ENCODE measurements at regions not wholly inside any gene's neighbourhood (a gene's known extent, or its start where the extent isn't known, plus 50 kb on each side); places are given as distances from the start of the nearest gene placed in this dataset.
"Not testable (repeated sequence)": the region's sequence is repeated elsewhere in the genome, so short reads cannot be mapped to it uniquely, and the experiment has no call there.

DNA sequence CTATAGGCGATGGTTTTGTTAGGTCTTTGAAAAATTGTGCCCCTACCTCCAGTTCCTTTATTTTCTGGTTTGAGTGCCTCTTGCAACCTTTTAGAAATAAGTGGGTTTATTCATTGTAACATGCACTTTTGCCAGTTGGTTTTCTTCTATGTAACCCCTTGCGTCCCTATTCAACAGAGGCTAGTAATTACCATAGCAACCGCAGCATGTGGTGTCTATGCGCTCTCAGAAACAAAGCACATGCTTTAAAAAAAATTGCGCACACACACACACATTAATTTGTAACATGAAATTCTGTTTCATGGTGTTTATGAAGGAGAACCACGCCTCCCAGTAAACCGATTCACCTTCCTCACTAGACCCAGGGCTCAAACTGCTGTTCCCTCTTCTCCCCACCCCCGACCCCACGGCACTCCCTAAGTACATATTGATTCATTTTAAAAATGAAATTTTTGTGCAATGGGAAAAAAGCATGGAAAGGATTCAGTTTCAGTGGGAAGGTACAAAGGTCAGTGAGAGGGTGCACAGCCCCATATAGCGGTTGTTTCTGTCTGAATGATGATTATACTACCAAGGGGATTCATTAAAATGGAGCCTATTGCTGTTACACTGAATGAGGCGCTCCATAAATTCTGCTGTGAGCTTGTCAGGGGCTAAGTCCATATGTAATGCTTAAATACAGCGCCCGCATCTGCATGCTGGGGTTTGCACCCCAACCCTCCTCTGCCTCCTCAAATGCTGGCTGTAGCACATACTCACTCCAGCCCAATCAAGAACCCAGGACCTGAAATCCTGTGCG, 206.9 kb downstream of the ICOS start:
- no peak for DNase-seq (ENCODE audit: low read depth)

DNA sequence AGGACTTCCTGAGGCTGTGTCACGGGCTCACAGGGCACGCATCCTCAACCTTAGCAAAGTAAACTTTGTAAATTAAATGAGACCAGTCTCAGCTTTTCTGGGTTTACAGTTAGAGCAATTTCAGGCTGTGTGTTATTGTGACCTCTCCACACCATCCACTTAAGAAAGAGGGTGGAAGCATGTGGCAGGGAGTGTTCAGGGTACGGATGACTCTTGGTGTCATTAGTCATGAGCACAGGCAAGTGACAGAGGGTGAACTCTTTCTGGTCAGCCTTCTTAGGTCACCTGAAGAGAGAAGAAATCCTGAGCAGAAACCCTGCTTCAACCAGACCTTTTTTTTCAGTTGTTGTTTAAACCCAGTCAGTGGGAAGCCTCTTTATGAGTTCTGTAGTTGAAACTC, 207.9 kb downstream of the ICOS start:
- DNase-seq (ENCODE audit: low read depth) = no peak

DNA sequence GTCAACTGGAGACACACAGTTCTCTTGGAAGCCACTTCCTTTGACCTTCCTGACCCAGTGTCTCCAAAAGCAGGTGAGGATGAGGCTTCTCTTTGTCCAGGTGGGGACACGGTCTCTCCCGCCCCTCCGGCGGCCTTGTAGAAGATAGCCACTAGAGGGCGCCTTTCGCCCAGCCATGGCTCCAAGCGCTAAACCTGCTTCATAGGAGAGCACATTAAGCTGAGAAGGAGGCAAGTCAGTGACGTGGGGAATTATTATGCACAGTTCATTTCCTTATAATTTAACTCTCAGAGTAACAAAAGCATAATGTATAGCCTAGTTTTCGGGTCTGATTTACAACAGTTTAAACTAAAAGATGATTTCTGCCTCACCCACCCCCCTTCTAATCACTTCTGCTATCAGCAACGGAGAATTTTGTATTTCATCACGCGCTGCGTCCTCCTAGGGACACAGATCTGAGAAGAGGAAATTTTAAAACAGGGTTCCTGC, 208.7 kb downstream of the ICOS start:
- DNase-seq (ENCODE audit: low read depth) = peak; percentile 30

GRCh38 chr2:204145791-204146190, 209.2 kb downstream of the ICOS start:
- DNase-seq (ENCODE audit: low read depth) = no peak

GRCh38 chr2:204147040-204147439, 210.5 kb downstream of the ICOS start:
- not testable (repeated sequence) for DNase-seq (ENCODE audit: low read depth)

DNA sequence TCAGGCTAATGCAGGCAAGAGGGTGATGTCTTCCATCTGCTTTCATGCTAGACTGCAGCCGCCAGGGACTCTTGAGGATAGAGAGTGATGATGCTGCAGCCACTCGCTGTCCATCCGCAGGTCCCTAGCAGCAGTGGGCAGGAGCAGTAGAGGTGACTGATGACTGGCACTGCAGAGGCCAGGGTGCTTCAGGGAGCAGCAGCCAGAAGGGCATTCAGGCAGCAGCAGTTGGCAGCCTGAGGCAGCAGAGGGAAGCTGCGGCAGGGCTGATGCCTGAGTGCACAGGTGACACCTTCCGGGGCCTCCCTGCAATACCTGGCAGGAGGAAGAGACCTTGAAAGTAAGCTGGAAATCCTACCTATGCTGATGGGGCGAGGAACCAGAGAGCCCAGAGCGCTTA, 214.2 kb downstream of the ICOS start:
- no peak for DNase-seq (ENCODE audit: low read depth)

DNA sequence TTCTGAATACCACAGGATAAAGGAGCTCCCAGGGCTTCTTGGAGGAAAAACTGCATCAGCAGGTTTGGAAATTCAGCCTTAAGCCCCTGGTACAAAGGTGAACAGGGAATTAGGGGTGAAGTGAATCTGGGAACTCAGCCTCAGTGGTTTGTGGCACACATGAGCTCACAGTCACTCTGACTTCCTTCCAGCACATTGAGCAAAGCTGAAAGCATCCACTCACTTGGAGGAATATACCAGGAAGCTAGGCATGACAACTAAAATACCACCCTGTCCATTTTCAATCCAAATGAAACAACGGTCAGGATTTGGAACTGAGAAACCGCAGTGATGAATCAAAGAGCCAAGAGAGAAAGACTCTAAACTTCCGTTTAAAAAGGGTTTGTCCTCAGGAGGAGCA, 216.1 kb downstream of the ICOS start:
- DNase-seq (ENCODE audit: low read depth) = no peak

DNA sequence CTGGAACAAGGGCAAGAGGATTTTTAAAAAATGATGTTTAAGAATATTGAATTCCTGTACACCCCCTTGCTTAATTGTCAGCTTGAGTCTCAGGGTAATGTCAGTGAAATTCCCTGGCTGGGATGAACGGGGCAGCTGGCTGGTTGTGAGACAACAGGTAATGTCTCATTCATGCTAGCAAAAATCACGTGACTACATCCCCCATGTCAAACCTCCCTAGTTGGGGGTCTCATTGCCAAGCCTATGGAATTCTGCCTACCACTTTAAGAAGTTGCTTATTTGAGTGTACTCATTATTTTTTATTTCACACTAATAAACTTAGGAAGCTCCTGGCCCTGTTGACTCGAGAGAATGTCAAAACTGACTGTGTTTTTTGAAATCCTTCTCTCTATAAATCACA, 218.3 kb downstream of the ICOS start:
- DNase-seq (ENCODE audit: low read depth) = no peak

GRCh38 chr2:204156456-204156855, 219.9 kb downstream of the ICOS start:
- no peak for DNase-seq (ENCODE audit: low read depth)

GRCh38 chr2:204157684-204158083, 221.1 kb downstream of the ICOS start:
- no peak for DNase-seq (ENCODE audit: low read depth)

GRCh38 chr2:204159526-204159925, 223.0 kb downstream of the ICOS start:
- DNase-seq (ENCODE audit: low read depth) = no peak

GRCh38 chr2:204160989-204161388, 224.4 kb downstream of the ICOS start:
- no peak for DNase-seq (ENCODE audit: low read depth)

GRCh38 chr2:204161886-204162285, 225.3 kb downstream of the ICOS start:
- no peak for DNase-seq (ENCODE audit: low read depth)

DNA sequence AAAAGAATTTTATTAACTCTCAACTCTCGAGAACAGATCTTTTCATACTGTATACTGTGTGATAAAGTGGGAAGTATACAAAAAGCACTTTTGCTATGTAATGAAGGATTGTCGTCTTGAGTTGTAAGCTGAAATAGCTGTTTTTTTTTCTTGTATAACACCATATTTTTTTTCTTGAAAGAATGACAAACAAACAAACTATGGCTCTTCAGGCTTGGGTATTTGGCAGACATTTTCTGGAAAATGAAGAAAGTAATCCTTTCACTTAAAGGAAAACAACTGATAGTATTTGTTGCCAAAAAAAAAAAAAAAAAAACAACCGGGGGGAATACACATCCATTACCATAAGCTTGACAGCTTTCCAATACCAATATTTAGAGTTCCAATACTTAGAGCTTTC, 230.4 kb downstream of the ICOS start:
- DNase-seq (ENCODE audit: low read depth) = no peak

GRCh38 chr2:204167670-204168069, 231.1 kb downstream of the ICOS start:
- not testable (repeated sequence) for DNase-seq (ENCODE audit: low read depth)

DNA sequence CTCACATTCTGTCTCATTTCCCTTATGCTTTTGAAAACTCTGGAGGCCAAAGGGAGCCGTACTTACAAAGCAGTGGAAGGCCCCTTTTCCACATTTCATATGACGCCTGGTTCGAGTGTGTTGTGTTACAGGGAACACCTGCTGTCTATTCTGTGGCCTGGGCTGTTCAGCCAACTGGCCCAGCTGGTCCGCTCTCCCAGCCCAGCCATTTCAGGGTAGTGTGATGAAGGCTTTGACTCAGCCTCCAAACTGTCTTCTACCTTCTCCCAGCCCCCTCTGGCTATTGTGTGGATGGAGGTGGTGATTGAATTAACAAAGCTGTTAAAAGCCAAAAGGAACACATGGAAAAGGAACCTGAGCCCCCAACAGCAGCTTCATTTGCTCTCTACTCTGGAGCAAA, 233.8 kb downstream of the ICOS start:
- no peak for DNase-seq (ENCODE audit: low read depth)

DNA sequence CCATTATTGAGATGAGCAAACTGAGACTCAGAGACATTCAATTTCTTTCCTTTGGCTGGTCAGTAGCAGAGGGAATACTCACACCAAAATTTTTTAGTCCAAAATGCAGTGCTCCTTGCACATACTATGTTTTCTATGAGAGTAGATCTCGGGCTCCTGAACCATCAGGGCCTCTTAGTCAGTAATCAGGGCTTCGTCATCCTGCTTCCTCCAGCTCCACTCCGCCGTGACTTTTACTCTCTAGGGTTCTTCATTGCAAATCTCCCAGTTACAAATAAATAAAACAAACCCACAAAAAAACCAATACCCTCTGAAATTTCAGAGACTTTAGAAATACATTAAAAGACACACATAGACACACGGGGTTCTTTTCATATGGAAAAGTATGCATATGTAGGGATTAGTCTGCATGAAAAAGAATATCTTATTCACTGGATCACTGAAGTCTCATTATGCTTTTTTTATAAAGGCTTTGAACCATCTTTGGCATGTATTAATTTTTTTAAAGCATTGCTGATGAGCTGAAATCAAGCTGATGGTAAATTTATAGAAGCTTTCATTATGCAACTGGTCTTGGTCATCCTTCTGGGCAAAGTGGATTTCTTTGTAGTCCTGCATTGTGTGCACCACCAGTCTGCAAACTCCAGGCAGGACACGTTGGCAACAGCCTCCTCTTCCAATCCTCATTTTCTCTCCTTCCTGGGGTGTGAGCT, 235.0 kb downstream of the ICOS start:
- DNase-seq (ENCODE audit: low read depth) = no peak

- DNase-seq (ENCODE audit: low read depth) = no peak
Observed at GRCh38 chr2:204172145-204172600, 235.6 kb downstream of the ICOS start.

GRCh38 chr2:204174034-204174433, 237.5 kb downstream of the ICOS start:
- DNase-seq (ENCODE audit: low read depth) = no peak

DNA sequence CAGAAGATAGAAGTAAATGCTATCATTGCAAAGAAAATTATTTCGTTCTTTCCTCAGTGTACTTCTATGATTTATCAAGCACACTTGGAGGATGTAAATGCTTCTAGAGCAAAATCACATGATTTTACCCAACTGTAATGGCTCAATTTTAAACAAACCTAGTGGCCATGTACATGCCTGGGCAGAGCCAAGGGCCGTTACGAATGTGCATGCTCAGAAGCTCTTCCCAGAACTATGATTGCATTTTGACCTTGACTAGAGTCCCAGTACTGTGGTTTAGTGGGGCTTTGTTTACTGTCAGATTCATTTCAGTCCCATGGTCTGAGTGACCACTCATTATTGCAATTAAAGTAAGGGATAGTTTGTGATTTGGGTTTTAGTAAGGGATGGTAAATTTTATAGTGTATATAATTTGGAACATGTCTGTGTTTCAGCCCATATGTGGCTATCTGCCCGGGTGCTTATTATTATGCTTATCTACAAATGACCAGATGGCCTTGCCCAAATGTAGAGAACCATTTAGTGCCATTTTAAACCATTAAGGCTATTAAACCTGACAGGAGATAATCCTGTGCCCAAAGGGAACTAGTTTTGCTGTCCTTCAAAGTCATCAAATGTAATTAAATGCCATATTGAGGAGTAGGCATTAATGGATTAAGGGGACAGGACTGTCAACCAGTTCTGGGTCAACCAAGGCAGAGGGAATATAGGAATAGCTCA, 239.1 kb downstream of the ICOS start:
- no peak for DNase-seq (ENCODE audit: low read depth)

DNA sequence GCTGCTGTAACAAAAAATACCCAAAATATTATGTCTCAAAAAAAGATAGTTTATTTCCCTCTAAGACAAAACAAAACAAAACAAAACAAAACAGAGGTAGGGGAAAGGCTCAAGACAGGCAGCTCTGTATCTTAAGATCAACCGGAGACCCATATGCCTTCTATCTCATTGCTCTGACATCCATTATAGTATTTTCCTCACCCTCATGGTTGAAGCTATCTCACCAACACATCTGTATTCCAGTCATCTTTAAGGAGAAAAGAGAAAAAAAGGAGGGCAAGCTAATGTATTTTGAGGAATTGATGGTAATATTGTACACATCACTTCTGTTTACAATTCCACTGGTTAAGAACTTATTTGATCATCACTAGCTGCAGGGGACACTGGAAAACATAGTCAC, 239.7 kb downstream of the ICOS start:
- DNase-seq (ENCODE audit: low read depth) = no peak

DNA sequence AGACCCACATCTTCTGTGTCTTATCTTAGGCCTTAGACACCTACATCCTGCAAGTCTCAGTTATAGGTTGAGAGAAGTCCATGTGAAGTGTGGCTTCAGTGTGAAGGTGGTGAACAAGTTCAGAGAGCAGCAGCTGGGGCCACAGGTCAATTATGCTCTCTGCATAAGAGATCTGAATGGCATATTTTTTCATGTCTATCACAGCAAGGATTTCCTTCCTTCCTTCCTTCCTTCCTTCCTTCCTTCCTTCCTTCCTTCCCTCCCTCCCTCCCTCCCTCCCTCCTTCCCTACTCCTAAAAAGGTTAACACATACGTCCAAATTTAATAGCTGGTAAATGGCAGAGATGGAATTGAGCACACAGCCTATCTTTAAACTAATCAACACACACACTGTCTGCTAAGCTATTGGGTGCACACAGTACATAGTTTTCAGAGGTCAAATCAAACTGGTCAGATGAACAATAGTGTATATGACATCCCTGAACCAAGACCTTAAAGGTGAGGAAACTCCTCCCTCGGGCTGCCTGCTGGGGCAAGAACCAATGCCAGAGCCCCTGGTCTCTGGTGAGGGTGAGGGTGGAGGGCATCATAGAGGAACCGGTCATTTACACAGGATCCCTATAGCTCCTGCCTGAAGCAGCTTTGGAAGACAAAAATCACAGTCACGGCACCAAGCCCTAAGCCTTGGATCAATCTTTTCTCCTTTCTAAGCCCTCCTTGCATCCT, 240.9 kb downstream of the ICOS start:
- DNase-seq (ENCODE audit: low read depth) = no peak
